GM12864 (cell line): ENCODE measurements at regions not wholly inside any gene's neighbourhood (a gene's known extent, or its start where the extent isn't known, plus 50 kb on each side); places are given as distances from the start of the nearest gene placed in this dataset.

ENCODE experiments used
- DNase-seq: peaks from one replicate; pipeline ENCODE4 v3.0.0-alpha.2; 2011; ENCODE audit warnings: low read depth
- H3K4me3 ChIP-seq: 2 replicates; pipeline ENCODE4 v1.5.1; 2011; ENCODE audit warnings: mild to moderate bottlenecking, low read depth, low read length, control low read depth
- TF ChIP-seq, protein P1 (sequence below): IDR thresholded peaks from 2 replicates; pipeline ENCODE4 v1.5.1; 2011; ENCODE audit warnings: low read depth, mild to moderate bottlenecking, moderate library complexity, low read length, control low read depth, inconsistent platforms; ENCODE audit errors: missing control alignments

DNA sequence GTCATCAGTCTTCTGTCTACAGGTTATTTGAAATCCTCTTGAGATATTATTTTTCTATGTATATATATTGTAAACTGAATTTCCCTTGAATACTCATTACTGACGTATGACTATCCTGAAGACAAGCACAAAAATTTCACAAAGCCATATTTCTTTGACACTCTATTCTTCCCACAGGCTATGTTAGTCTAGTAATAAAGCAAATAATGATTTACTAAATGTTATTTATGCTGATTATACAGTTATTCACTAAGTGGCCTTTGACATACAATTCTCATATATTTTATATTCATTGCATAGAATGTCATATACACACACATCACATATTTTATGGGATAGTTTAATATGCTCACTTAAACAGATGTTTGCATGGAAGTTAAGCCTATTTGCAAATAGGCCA is 793.0 kb upstream of the GRAMD2B start:
- no peak for DNase-seq
- no peak overlapping the region for H3K4me3 ChIP-seq
- TF ChIP-seq, protein P1, sequence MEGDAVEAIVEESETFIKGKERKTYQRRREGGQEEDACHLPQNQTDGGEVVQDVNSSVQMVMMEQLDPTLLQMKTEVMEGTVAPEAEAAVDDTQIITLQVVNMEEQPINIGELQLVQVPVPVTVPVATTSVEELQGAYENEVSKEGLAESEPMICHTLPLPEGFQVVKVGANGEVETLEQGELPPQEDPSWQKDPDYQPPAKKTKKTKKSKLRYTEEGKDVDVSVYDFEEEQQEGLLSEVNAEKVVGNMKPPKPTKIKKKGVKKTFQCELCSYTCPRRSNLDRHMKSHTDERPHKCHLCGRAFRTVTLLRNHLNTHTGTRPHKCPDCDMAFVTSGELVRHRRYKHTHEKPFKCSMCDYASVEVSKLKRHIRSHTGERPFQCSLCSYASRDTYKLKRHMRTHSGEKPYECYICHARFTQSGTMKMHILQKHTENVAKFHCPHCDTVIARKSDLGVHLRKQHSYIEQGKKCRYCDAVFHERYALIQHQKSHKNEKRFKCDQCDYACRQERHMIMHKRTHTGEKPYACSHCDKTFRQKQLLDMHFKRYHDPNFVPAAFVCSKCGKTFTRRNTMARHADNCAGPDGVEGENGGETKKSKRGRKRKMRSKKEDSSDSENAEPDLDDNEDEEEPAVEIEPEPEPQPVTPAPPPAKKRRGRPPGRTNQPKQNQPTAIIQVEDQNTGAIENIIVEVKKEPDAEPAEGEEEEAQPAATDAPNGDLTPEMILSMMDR, result no peak

DNA sequence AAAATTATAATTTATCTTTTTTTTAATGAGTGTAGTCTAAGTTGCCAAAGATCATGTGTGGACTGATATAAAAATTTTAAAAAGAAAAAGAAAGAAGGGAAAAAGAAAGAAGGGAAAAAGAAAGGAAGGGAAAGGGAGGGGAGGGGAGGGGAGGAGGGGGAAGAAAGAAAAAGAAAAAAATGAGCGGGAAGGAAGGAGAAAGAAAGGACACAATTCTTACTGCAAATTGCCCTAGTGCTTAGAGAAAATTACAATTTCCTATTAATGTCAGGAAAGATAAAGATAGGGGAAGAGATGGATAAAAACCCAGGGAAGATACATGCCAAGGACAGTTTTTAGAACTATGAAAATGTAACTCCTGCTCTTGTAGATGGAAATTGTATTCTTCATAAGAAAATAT is 789.7 kb upstream of the GRAMD2B start:
- TF ChIP-seq, protein P1, result no peak
- no peak for DNase-seq
- H3K4me3 ChIP-seq, result no peak overlapping the region

DNA sequence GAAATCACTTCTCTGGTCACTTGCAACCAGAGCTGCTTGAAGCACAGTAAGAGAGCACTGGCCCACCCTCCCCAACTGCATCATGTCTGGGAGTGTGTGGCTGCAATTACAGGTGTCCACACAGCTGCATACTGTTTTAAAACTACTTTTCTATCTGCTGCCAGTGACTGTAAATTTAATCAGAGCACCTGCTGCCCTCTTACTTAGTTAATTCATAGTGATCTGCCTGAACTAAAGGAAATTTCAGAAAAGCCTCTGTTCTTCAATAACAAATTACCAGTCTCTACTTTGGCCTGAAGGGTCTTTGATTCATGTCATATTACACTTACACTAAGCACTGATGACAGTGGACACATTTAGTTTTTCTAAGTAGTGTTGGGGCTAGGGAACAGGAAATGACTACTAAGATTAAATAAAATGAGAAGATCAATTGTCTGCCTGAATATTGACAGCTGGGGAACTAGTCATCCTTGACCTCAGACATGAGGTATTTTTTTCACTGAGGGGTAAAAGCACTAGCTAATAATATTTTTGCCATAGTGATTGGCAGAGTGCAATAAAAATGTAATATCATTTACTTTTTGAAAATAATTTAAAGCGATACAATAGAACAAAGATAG is 788.9 kb upstream of the GRAMD2B start:
- H3K4me3 ChIP-seq, result no peak overlapping the region
- TF ChIP-seq, protein P1, result no peak
- no peak for DNase-seq

DNA sequence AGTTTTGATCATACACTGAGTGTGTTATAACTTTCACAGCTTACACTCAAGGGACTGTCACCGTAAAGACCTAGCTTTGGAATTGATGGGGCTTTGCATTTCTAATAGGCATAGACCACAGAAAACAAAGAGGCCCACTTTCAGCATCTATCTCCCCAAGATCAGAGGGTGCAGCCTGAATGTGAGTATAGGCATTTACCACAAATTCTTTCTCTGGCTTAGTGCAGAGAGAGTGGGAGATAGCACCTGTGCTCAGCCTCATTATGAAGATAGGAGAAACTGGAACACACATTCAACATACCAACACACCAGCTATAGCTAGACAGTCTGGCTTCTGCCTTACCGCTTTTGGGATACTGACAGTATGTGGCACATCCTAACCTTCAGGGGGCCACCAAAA is 783.4 kb upstream of the GRAMD2B start:
- H3K4me3 ChIP-seq, result no peak overlapping the region
- TF ChIP-seq, protein P1, result no peak
- no peak for DNase-seq

DNA sequence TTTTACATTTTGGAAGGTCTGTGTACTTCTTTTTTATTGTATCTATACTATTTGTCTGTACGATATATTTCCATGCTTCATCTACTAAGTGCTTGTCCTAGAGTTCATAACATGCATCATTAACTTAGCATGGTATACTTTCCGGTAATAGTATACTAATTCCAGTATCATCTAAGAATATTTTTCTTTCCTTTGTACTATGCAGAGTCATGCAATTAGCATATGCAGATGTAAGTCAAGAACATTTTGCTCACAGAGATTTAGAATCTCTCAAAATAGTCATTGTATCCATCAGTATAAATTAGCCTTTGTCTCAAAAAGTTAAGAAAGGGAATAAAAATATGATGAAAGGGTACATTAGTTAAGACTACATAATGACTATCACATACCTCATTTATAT is 770.4 kb upstream of the GRAMD2B start:
- TF ChIP-seq, protein P1, result no peak
- no peak for DNase-seq
- no peak overlapping the region for H3K4me3 ChIP-seq

DNA sequence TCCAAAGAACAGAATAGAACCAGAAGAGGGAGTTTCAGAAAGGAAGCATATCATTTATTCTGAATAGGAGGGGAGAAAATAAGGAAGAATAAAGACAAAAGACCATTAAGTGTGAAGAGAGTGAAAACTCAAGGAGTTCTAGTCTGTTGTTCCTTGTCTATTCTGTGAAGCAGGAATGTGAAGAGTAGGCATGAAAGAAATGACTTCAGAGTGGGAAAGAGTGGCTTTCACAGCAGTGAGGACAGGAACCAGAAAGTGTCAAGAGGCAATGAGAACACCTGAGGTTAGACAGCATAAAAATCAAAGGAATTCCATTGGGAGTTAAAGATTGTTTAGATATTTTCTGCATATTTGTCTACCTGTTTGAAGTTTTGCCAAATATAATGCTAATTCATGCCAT is 768.8 kb upstream of the GRAMD2B start:
- no peak for DNase-seq
- TF ChIP-seq, protein P1, result no peak
- H3K4me3 ChIP-seq, result no peak overlapping the region

DNA sequence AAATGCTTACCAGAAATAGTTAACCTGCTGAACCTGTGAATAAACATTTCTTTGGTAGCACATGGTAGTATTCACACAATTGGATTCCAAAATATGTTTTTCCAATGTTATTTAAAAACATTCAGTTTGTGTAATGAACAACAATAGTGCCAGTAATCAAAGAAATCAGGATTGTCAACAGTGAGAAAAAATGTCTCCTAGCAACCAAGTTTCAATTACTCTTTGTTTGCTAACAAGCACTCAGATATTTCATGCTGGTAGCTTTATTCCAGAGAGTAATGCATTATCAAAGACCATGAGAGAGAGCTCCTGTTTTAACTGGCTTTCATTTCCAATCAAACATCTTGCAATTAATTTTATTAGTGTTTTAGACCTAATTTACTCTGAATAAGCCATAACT is 768.1 kb upstream of the GRAMD2B start:
- DNase-seq, result no peak
- no peak overlapping the region for H3K4me3 ChIP-seq
- TF ChIP-seq, protein P1, result no peak
